Activated naive CD4-positive, alpha-beta T cell treated with anti-CD3 and anti-CD28 coated beads, Interleukin-2, amount 50 U/mL, for 72 hours (primary cell): ENCODE measurements at regions not wholly inside any gene's neighbourhood (a gene's known extent, or its start where the extent isn't known, plus 50 kb on each side); places are given as distances from the start of the nearest gene placed in this dataset.

ENCODE experiments used
- ATAC-seq, 2 donors: fragments of 150-1000 bp; cut with Tn5 transposase; 2 replicates each; pipeline ENCODE4 v1.10.0; 2021; ENCODE audit warnings: mild to moderate bottlenecking in 2 of 2, moderate library complexity in 2 of 2
- DNase-seq, 2 donors: peaks; one replicate each; pipeline ENCODE4 v3.0.0; 2021 to 2022; ENCODE audit warnings: low spot score in 2 of 2
- H3K27ac Mint-ChIP-seq, 2 donors: one replicate each; pipeline ENCODE4 v1.8.0; 2022; ENCODE audit warnings: mild to moderate bottlenecking in 2 of 2, mixed read lengths in 2 of 2
- H3K36me3 Mint-ChIP-seq, 2 donors: one replicate each; pipeline ENCODE4 v1.8.0; 2022; ENCODE audit warnings: mixed read lengths in 2 of 2
- H3K9me3 Mint-ChIP-seq, 2 donors: one replicate each; pipeline ENCODE4 v1.8.0; 2022; ENCODE audit warnings: mixed read lengths in 2 of 2

GRCh38 chr1:98382586-98382985 lies 278.9 kb upstream of the SNX7 start:
- Mint-ChIP-seq H3K27ac (no peak overlapping the region), H3K36me3 (no peaks in the 10 kb centered on the region), H3K9me3 (no peaks in the 10 kb centered on the region)
- DNase-seq (no peak), ATAC-seq (no peak)

- no peaks in the 10 kb centered on the region for H3K36me3 Mint-ChIP-seq
- no peak overlapping the region for H3K27ac Mint-ChIP-seq
- ATAC-seq (no peak), DNase-seq (no peak)
- H3K9me3 Mint-ChIP-seq = no peaks in the 10 kb centered on the region
Observed at GRCh38 chr1:98374098-98374497, 287.4 kb upstream of the SNX7 start.

- Mint-ChIP-seq H3K27ac (no peak overlapping the region), H3K36me3 (no peaks in the 10 kb centered on the region), H3K9me3 (no peaks in the 10 kb centered on the region)
- no peak for DNase-seq
- ATAC-seq = no peak
Observed at GRCh38 chr1:98373056-98373455, 288.5 kb upstream of the SNX7 start.

GRCh38 chr1:98371764-98372163 lies 289.8 kb upstream of the SNX7 start:
- ATAC-seq = no peak
- DNase-seq = no peak
- no peaks in the 10 kb centered on the region for H3K36me3 Mint-ChIP-seq
- no peaks in the 10 kb centered on the region for H3K9me3 Mint-ChIP-seq
- H3K27ac Mint-ChIP-seq = no peak overlapping the region

- no peak for DNase-seq
- Mint-ChIP-seq H3K27ac (no peak overlapping the region), H3K36me3 (no peaks in the 10 kb centered on the region), H3K9me3 (no peaks in the 10 kb centered on the region)
- no peak for ATAC-seq
Observed at GRCh38 chr1:98369463-98369862, 292.1 kb upstream of the SNX7 start.

- H3K36me3 Mint-ChIP-seq = no peaks in the 10 kb centered on the region
- DNase-seq = no peak
- H3K9me3 Mint-ChIP-seq = no peaks in the 10 kb centered on the region
- no peak for ATAC-seq
- no peak overlapping the region for H3K27ac Mint-ChIP-seq
Observed at GRCh38 chr1:98368995-98369394, 292.5 kb upstream of the SNX7 start.

GRCh38 chr1:98367426-98367825 lies 294.1 kb upstream of the SNX7 start:
- Mint-ChIP-seq H3K9me3 (peaks cover 0 to 3% of the 10 kb centered on the region in 2 donors), H3K36me3 (no peaks in the 10 kb centered on the region), H3K27ac (no peak overlapping the region)
- ATAC-seq (no peak), DNase-seq (no peak)

GRCh38 chr1:98366343-98366742 lies 295.2 kb upstream of the SNX7 start:
- ATAC-seq = no peak
- no peak for DNase-seq
- no peaks in the 10 kb centered on the region for H3K36me3 Mint-ChIP-seq
- H3K9me3 Mint-ChIP-seq = peaks cover 0 to 6% of the 10 kb centered on the region in 2 donors
- no peak overlapping the region for H3K27ac Mint-ChIP-seq

GRCh38 chr1:98364544-98364943 lies 297.0 kb upstream of the SNX7 start:
- Mint-ChIP-seq H3K9me3 (peaks cover 0 to 6% of the 10 kb centered on the region in 2 donors), H3K36me3 (no peaks in the 10 kb centered on the region), H3K27ac (no peak overlapping the region)
- no peak for DNase-seq
- ATAC-seq = no peak

GRCh38 chr1:98360864-98361263 lies 300.7 kb upstream of the SNX7 start:
- peaks cover 0 to 12% of the 10 kb centered on the region in 2 donors for H3K9me3 Mint-ChIP-seq
- ATAC-seq (no peak), DNase-seq (no peak)
- H3K36me3 Mint-ChIP-seq = no peaks in the 10 kb centered on the region
- no peak overlapping the region for H3K27ac Mint-ChIP-seq

- Mint-ChIP-seq H3K9me3 (peaks cover 0 to 6% of the 10 kb centered on the region in 2 donors), H3K27ac (no peak overlapping the region), H3K36me3 (no peaks in the 10 kb centered on the region)
- DNase-seq (no peak), ATAC-seq (no peak)
Observed at GRCh38 chr1:98355656-98356383, 305.7 kb upstream of the SNX7 start.

GRCh38 chr1:98352378-98352777 lies 309.1 kb upstream of the SNX7 start:
- DNase-seq = no peak
- Mint-ChIP-seq H3K9me3 (no peaks in the 10 kb centered on the region), H3K27ac (no peak overlapping the region), H3K36me3 (no peaks in the 10 kb centered on the region)
- ATAC-seq = no peak

GRCh38 chr1:98351561-98351960 lies 310.0 kb upstream of the SNX7 start:
- H3K27ac Mint-ChIP-seq = no peak overlapping the region
- H3K9me3 Mint-ChIP-seq = no peaks in the 10 kb centered on the region
- ATAC-seq (no peak), DNase-seq (no peak)
- H3K36me3 Mint-ChIP-seq = no peaks in the 10 kb centered on the region

- no peak overlapping the region for H3K27ac Mint-ChIP-seq
- H3K9me3 Mint-ChIP-seq = peaks cover 5 to 7% of the 10 kb centered on the region in 2 donors
- DNase-seq (no peak), ATAC-seq (no peak)
- H3K36me3 Mint-ChIP-seq = no peaks in the 10 kb centered on the region
Observed at GRCh38 chr1:98345417-98345816, 316.1 kb upstream of the SNX7 start.

- Mint-ChIP-seq H3K9me3 (peaks cover 7 to 8% of the 10 kb centered on the region in 2 donors), H3K36me3 (no peaks in the 10 kb centered on the region), H3K27ac (no peak overlapping the region)
- DNase-seq (no peak), ATAC-seq (no peak)
Observed at GRCh38 chr1:98344731-98345130, 316.8 kb upstream of the SNX7 start.

- H3K9me3 Mint-ChIP-seq = peaks cover 7 to 9% of the 10 kb centered on the region in 2 donors
- DNase-seq (no peak), ATAC-seq (no peak)
- no peak overlapping the region for H3K27ac Mint-ChIP-seq
- no peaks in the 10 kb centered on the region for H3K36me3 Mint-ChIP-seq
Observed at GRCh38 chr1:98342566-98342965, 319.0 kb upstream of the SNX7 start.

GRCh38 chr1:98340511-98340910 lies 321.0 kb upstream of the SNX7 start:
- no peaks in the 10 kb centered on the region for H3K36me3 Mint-ChIP-seq
- DNase-seq = no peak
- H3K27ac Mint-ChIP-seq = no peak overlapping the region
- peaks cover 7 to 14% of the 10 kb centered on the region in 2 donors for H3K9me3 Mint-ChIP-seq
- no peak for ATAC-seq

GRCh38 chr1:98336472-98337083 lies 324.9 kb upstream of the SNX7 start:
- Mint-ChIP-seq H3K36me3 (no peaks in the 10 kb centered on the region), H3K27ac (no peak overlapping the region), H3K9me3 (peaks cover 3 to 9% of the 10 kb centered on the region in 2 donors)
- no peak for DNase-seq
- no peak for ATAC-seq
